Ramos (cell line): ENCODE measurements at regions not wholly inside any gene's neighbourhood (a gene's known extent, or its start where the extent isn't known, plus 50 kb on each side); places are given as distances from the start of the nearest gene placed in this dataset.
"Not testable (repeated sequence)": the region's sequence is repeated elsewhere in the genome, so short reads cannot be mapped to it uniquely, and the experiment has no call there.

Source experiments
- in situ Hi-C: fragments of 300-500 bp; cut with MboI; formaldehyde crosslinking; loops from one replicate; pipeline ENCODE4 v1.14.3; 2022; ENCODE audit warnings: low sequenced_read_pairs; ENCODE audit not compliant: unreplicated experiment

GRCh38 chr2:11949732-11950523, 203.5 kb downstream of the LPIN1 start:
- in situ Hi-C loops: no loop called here

DNA sequence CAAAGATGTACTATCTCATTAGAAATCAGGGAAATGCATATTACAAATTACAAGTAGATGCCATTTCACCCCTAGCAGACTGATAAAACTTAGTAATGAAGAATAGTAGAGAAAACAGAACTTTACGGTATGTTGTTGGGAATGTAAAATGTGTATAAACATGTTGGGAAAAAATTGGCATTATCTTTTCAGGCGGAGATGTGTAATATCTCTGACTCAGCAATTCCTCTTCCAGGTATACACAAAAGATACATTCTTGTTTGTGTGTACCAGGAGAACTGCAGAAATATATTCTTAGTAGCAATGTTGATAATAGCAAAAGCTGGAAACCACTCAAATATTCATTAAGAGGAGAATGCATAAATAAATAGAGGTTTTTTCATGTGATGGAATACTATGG, 204.5 kb downstream of the LPIN1 start:
- in situ Hi-C loops: no loop called here

DNA sequence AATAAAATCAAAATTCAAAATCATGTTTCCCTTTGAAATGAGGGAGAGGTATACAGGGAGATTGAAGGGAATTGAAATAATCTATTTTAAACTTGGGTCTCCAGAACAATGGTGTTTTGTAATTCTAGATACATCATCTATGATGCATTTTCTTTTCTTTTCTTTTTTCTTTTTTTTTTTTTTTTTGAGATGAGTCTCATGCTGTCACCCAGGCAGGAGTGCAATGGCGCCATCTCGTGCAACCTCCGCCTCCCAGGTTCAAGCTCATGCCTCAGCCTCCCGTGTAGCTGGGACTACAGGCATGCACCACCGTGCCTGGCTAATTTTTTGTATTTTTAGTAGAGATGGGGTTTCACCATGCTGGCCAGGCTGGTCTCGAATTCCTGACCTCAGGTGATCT, 205.1 kb downstream of the LPIN1 start:
- in situ Hi-C loops: not testable (repeated sequence)

DNA sequence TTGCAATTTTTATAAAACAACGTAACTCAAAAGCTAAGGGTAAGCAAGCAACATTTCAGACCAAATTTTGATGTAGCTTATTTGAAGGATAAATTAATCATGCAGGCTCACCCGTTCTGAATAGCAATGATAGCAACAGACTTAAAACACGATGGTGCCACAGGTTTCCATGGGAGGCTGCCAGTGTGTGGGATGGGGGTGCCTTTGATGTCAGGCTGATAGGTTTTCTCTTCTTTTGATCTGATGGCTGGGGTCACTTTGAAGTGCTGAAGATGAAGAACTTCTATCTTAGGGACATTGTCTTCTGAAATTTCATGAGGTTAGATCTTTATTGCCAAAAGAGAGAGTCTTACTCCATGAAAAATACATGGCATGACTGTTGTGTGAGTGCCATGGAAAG, 206.8 kb downstream of the LPIN1 start:
- in situ Hi-C loops: no loop called here

DNA sequence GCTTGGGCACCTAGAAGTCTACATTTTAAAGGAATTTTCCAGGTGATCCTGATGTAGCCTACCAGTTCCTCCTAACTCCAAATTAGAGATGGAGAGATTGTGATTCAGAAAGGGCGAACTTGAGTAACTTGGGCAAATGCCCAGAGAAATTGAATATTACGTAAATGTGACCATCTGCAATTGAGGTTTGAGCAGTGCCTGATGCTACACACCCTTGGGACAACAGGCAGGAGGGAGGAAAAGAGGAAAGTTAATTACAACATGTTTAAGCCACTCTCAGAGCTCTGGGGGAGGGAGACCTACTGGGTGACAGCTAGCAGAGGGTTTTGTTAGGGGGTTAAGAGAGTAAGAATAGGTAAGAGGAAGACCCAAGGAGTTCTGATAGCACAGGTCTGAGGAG, 208.9 kb downstream of the LPIN1 start:
- in situ Hi-C loops: no loop called here

- in situ Hi-C loops: no loop called here
Observed at GRCh38 chr2:11955884-11956291, 209.5 kb downstream of the LPIN1 start.

- in situ Hi-C loops: no loop called here
Observed at GRCh38 chr2:11962707-11963328, 216.4 kb downstream of the LPIN1 start.

- in situ Hi-C loops: no loop called here
Observed at GRCh38 chr2:11963966-11964365, 217.5 kb downstream of the LPIN1 start.

- in situ Hi-C loops: no loop called here
Observed at GRCh38 chr2:11967946-11968465, 221.6 kb downstream of the LPIN1 start.

GRCh38 chr2:11968521-11968920, 222.1 kb downstream of the LPIN1 start:
- in situ Hi-C loops: no loop called here

GRCh38 chr2:11969774-11970173, 223.3 kb downstream of the LPIN1 start:
- in situ Hi-C loops: no loop called here

DNA sequence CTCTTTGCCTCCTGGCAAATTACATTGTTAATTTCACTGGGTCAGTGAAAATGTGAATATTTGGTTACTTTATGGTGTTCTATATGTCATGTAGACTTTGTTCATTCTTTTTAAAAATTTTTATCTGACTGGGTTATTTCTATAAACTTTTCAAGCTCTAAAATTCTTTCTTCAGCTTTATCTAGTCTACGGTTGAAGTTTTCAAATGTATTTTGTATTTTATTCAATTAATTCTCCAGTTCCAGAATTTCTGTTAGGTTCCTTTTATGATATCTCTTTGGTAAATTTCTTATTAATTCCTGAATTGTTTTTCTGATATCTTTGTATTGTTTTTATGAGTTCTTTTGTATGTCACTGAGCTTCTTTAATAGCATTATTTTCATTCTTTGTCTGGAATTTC, 228.1 kb downstream of the LPIN1 start:
- in situ Hi-C loops: no loop called here

- in situ Hi-C loops: no loop called here
Observed at GRCh38 chr2:11975373-11975772, 228.9 kb downstream of the LPIN1 start.

- in situ Hi-C loops: no loop called here
Observed at GRCh38 chr2:11976073-11976472, 229.6 kb downstream of the LPIN1 start.

DNA sequence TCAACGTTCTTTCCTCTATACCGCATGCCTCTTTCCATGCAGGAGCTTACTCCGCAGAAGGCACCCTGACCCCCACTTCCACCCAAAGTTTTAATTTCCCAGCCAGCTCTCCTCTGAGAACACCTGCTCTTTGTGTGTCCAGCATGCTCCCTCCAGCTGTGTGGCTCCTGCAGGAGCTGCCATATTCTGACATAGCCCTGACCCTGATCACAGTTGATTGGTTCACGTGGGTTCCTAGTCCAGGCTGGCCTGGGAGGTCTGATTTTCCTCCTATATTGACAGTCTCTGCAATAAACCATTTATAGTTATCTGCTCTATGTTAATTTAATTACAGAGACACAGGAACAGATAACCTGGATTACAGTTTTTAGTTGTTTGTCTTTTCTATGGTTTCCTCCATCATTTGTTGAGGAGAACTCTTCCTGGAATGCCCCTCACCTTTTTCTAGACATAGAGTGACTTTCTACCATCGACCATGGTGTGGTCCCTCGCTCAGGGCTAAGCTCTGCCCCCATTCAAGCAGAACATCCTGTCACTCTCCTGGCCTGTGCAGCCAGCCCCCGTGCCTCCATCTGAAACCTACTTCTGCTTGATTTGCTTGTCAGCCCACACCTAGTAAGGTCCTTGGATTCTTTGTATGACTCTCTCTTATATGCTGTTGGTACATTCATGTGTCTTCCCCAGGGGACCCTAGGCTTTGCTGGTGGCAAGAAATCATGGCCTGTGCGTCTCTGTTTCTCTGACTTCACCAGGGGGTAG, 231.5 kb downstream of the LPIN1 start:
- in situ Hi-C loops: no loop called here

- in situ Hi-C loops: no loop called here
Observed at GRCh38 chr2:11980809-11981208, 234.4 kb downstream of the LPIN1 start.

DNA sequence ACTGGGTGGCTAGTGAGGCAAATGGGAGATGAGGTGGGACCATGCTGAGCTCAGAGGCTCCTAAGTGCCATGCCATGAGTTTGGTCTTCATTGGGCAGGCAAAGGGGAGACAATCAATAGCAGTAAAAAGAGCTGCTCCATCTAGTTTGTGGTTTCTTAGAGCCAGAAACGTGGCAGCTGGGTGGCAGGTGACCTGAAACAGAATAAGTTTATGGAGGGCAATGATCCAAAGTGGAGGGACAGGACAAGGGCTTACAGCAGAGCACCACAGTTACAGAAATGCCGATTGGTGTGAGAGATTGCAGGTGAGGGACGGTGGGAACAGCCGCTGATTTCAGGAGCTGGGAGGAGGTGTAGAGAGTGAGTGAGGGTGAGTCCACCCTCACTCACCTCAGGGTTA, 237.0 kb downstream of the LPIN1 start:
- in situ Hi-C loops: no loop called here

DNA sequence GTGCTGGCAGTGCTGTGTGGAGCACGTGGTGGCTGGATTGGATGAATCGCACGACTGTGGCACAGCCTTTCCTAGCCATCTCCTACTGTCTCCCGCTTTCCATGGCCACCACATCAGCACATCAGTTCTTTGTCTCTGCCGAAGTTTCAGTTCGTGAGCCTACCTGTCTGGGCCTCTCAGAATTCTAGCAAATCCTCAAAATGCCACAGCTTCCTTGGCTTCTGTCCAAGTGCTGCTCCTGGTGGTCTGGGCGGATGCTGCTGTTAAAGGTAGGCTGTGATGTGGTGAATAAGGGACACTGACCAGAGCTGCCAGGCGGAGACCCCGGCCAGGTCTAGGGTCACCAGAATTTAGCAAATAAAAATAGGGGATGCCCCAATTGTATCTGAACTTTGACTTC, 237.4 kb downstream of the LPIN1 start:
- in situ Hi-C loops: no loop called here

DNA sequence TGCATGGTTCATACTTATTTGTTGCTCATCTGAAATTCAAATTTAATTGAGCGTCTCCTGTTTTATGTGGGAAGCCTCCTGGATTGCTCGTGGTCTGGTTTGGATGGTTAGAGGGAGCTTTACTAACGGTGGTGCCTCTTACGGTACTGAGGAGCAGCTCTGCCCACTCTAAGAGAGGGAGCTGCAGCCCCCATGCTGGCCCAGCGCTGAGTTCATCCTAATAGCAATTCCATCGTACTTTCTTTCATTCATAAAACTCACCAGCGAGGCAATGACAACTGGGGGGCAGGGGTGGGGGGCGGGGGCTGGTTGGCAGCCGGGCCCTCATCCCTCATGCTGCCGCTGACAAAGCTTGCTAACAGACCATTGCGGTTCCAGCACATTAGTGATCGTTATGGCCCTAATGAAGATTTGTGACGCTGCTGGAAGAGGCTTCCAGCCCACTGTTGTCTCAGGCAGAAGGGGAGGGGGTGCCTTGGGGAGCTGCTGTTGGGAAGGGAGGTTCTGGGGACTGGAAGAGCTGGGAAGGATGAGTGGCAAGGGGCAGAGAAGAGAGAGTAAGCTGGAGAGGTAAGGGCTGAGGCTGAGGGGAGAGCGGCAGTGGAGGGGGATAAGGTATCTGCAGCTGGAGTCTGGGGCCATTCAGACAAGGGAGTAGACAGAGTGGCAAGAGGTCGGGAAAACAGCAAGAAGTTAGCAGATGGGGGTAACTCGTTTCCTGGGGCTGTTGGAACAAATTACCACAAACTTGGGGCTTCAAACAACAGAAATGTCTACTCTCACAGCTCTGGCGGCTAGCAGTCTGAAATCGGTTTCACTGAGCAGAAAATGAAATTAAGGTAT, 238.1 kb downstream of the LPIN1 start:
- in situ Hi-C loops: no loop called here
